Keratinocyte (primary cell): ENCODE measurements at regions not wholly inside any gene's neighbourhood (a gene's known extent, or its start where the extent isn't known, plus 50 kb on each side); places are given as distances from the start of the nearest gene placed in this dataset.

ENCODE experiments used
- DNase-seq: peaks from one replicate; pipeline ENCODE4 v3.0.0-alpha.2; 2011; ENCODE audit warnings: low read depth, missing footprints, low spot score
- FAIRE-seq: peaks from 2 replicates; lab custom pipeline; 2011; peaks lifted over from hg19 to GRCh38; lab: Jason Lieb, UNC
- H2AFZ ChIP-seq: 2 replicates; pipeline ENCODE4 v1.6.0; 2012; ENCODE audit warnings: low read length, control low read depth, inconsistent platforms; ENCODE audit not compliant: control insufficient read depth
- H3K27ac ChIP-seq: 2 replicates; pipeline ENCODE4 v1.5.1; 2011; ENCODE audit warnings: low read length; ENCODE audit not compliant: control insufficient read depth, insufficient read depth
- H3K27me3 ChIP-seq: 3 replicates; pipeline ENCODE4 v1.6.0; 2011; ENCODE audit warnings: low read length; ENCODE audit not compliant: control insufficient read depth, insufficient read depth; ENCODE audit errors: extremely low read depth
- H3K36me3 ChIP-seq, 2 experiments: 2 replicates in 1 of 2; 3 replicates in 1 of 2; pipeline ENCODE4 v1.5.1; 2011; ENCODE audit warnings: low read length in 2 of 2, mild to moderate bottlenecking in 1 of 2; ENCODE audit not compliant: control insufficient read depth in 2 of 2, insufficient read depth in 2 of 2; ENCODE audit errors: extremely low read depth in 1 of 2
- H3K4me1 ChIP-seq: 3 replicates; pipeline ENCODE4 v1.5.1; 2011; ENCODE audit warnings: low read length; ENCODE audit not compliant: control insufficient read depth, insufficient read depth; ENCODE audit errors: extremely low read depth
- H3K4me2 ChIP-seq: 3 replicates; pipeline ENCODE4 v1.6.0; 2011; ENCODE audit warnings: low read depth, low read length; ENCODE audit not compliant: control insufficient read depth, insufficient read depth; ENCODE audit errors: extremely low read depth
- H3K4me3 ChIP-seq, 3 experiments: fragments of 200-600 bp in 1 of 3; sonication (generic) in 1 of 3; 2 replicates in 2 of 3; 3 replicates in 1 of 3; pipeline ENCODE4 v1.5.1; 2011 to 2016; ENCODE audit warnings: low read length in 3 of 3, mild to moderate bottlenecking in 3 of 3, control low read depth in 2 of 3, inconsistent platforms in 1 of 3, low read depth in 1 of 3, mixed read lengths in 1 of 3, mixed run types in 1 of 3, moderate library complexity in 1 of 3; ENCODE audit not compliant: control insufficient read depth in 2 of 3, insufficient read depth in 2 of 3; ENCODE audit errors: extremely low read depth in 1 of 3
- H3K79me2 ChIP-seq: 2 replicates; pipeline ENCODE4 v1.6.0; 2012; ENCODE audit warnings: low read length; ENCODE audit not compliant: control insufficient read depth, insufficient read depth
- H3K9ac ChIP-seq: 3 replicates; pipeline ENCODE4 v1.6.0; 2011; ENCODE audit warnings: low read length; ENCODE audit not compliant: control insufficient read depth, insufficient read depth; ENCODE audit errors: extremely low read depth
- H3K9me1 ChIP-seq: 3 replicates; pipeline ENCODE4 v1.6.0; 2011; ENCODE audit warnings: low read length; ENCODE audit not compliant: control insufficient read depth, insufficient read depth; ENCODE audit errors: extremely low read depth
- H3K9me3 ChIP-seq: 2 replicates; pipeline ENCODE4 v1.5.1; 2012; ENCODE audit warnings: low read depth, low read length; ENCODE audit not compliant: control insufficient read depth
- H4K20me1 ChIP-seq: 3 replicates; pipeline ENCODE4 v1.6.0; 2011; ENCODE audit warnings: low read length; ENCODE audit not compliant: control insufficient read depth, insufficient read depth; ENCODE audit errors: extremely low read depth
- CTCF ChIP-seq, 3 experiments: IDR thresholded peaks in 1 of 3; conservative IDR thresholded peaks in 1 of 3; optimal IDR thresholded peaks in 1 of 3; 2 replicates in 2 of 3; 3 replicates in 1 of 3; pipeline versions ENCODE3 to v1.5.1; 2011; ENCODE audit warnings: low read length in 3 of 3, mild to moderate bottlenecking in 3 of 3, moderate library complexity in 2 of 3, control low read depth in 1 of 3, inconsistent platforms in 1 of 3; ENCODE audit not compliant: insufficient read depth in 2 of 3; ENCODE audit errors: extremely low read depth in 1 of 3
- EZH2 ChIP-seq: IDR thresholded peaks from one replicate; pipeline ENCODE4 v1.6.1; 2012; ENCODE audit warnings: inconsistent platforms, mild to moderate bottlenecking, low read length, moderate library complexity
- dilution Hi-C: fragments of 300-500 bp; cut with MboI; formaldehyde crosslinking; loops from one replicate; pipeline ENCODE4 v1.7.0; 2020; ENCODE audit warnings: low sequenced_read_pairs; ENCODE audit not compliant: extremely low pct_ligation_motif_present

- DNase-seq: no peak
- no peak overlapping the region for H3K4me3 ChIP-seq
- H4K20me1 ChIP-seq: no peaks in the 10 kb centered on the region
- H3K27ac ChIP-seq: no peak overlapping the region
- no peaks in the 10 kb centered on the region for H3K9me1 ChIP-seq
- H3K27me3 ChIP-seq: no peaks in the 10 kb centered on the region
- dilution Hi-C loops: no loop called here
- no peak for FAIRE-seq
- no peaks in the 10 kb centered on the region for H3K79me2 ChIP-seq
- H3K4me1 ChIP-seq: no peaks in the 10 kb centered on the region
- TF ChIP-seq EZH2 (no peak), CTCF (optimal IDR thresholded peaks at IDR 0.05 in 1 of 3, IDR thresholded peaks at IDR 0.05 in 1 of 3, conservative IDR thresholded peaks at IDR 0.05 in 1 of 3; ENCODE audit: extremely low read depth in 1 of 3, insufficient read depth in 2 of 3, low read length in 3 of 3) (no peak)
- no peak overlapping the region for H3K9ac ChIP-seq
- no peaks in the 10 kb centered on the region for H3K36me3 ChIP-seq
- no peaks in the 10 kb centered on the region for H3K9me3 ChIP-seq
- H3K4me2 ChIP-seq: no peak overlapping the region
- H2AFZ ChIP-seq: no peak overlapping the region
Measured at GRCh38 chr2:41784496-41784895, 263.3 kb upstream of the PKDCC start.

GRCh38 chr2:41785251-41786022 lies 262.4 kb upstream of the PKDCC start:
- Histone ChIP-seq H3K4me3 (no peak overlapping the region), H4K20me1 (no peaks in the 10 kb centered on the region), H3K27me3 (no peaks in the 10 kb centered on the region), H3K4me1 (no peaks in the 10 kb centered on the region), H2AFZ (no peak overlapping the region), H3K4me2 (no peak overlapping the region), H3K9ac (no peak overlapping the region), H3K79me2 (no peaks in the 10 kb centered on the region), H3K36me3 (no peaks in the 10 kb centered on the region), H3K9me3 (no peaks in the 10 kb centered on the region), H3K27ac (no peak overlapping the region), H3K9me1 (no peaks in the 10 kb centered on the region)
- FAIRE-seq: no peak
- dilution Hi-C loops: no loop called here
- no peak for TF ChIP-seq CTCF (optimal IDR thresholded peaks at IDR 0.05 in 1 of 3, IDR thresholded peaks at IDR 0.05 in 1 of 3, conservative IDR thresholded peaks at IDR 0.05 in 1 of 3; ENCODE audit: extremely low read depth in 1 of 3, insufficient read depth in 2 of 3, low read length in 3 of 3)
- DNase-seq: no peak
